ENCODE measurements at regions not wholly inside any gene's neighbourhood (a gene's known extent, or its start where the extent isn't known, plus 50 kb on each side); places are given as distances from the start of the nearest gene placed in this dataset.

- TF ChIP-seq TFAP4 (CRISPR knock-in tag; IDR thresholded peaks at IDR 0.05; ENCODE audit: borderline replicate concordance) (0 out of 2 replicates have a peak, but pooled peaks have one; percentile 22), BDP1 (IDR thresholded peaks at IDR 0.05; ENCODE audit: insufficient read depth, insufficient read length) (no peak), SRSF9 (IDR thresholded peaks at IDR 0.05; ENCODE audit: borderline replicate concordance, low read depth, low read length) (no peak), ZNF311 (CRISPR knock-in tag; IDR thresholded peaks at IDR 0.05) (no peak), LARP7 (IDR thresholded peaks at IDR 0.05) (no peak), USF1 (CRISPR knock-in tag; IDR thresholded peaks at IDR 0.05) (no peak), MEF2A (IDR thresholded peaks at IDR 0.05; ENCODE audit: control insufficient read depth, low read depth, low read length) (no peak), MEF2D (tag; conservative IDR thresholded peaks at IDR 0.05; ENCODE audit: low read depth) (no peak), GTF2A2 (tag; IDR thresholded peaks at IDR 0.05) (no peak), KAT7 (CRISPR knock-in tag; IDR thresholded peaks at IDR 0.05; ENCODE audit: borderline replicate concordance) (no peak), ZNF592 (IDR thresholded peaks at IDR 0.05) (peak; percentile 63; the same call in 1 of the 2 replicates), SAFB (IDR thresholded peaks at IDR 0.05; ENCODE audit: borderline replicate concordance, low read depth, low read length) (no peak), PHTF2 (CRISPR knock-in tag; IDR thresholded peaks at IDR 0.05) (no peak), DIDO1 (tag; IDR thresholded peaks at IDR 0.05; ENCODE audit: low read depth) (no peak), BCL6 (CRISPR knock-in tag; IDR thresholded peaks at IDR 0.05) (no peak), HMG20B (CRISPR knock-in tag; IDR thresholded peaks at IDR 0.05) (no peak), GABPA (tag; conservative IDR thresholded peaks at IDR 0.05; ENCODE audit: low read depth) (no peak)
Measured at GRCh38 chr10:3926675-3927525, 141.9 kb upstream of the KLF6 start (continued).

Data from K562 (cell line).